ENCODE measurements at regions not wholly inside any gene's neighbourhood (a gene's known extent, or its start where the extent isn't known, plus 50 kb on each side); places are given as distances from the start of the nearest gene placed in this dataset.

GRCh38 chr14:94680862-94681288, 68.7 kb downstream of the SERPINA3 start (continued):
- TF ChIP-seq ZNF605 (CRISPR knock-in tag; IDR thresholded peaks at IDR 0.05) (peak; percentile 55; the same call in 1 of the 2 replicates), SOX6 (IDR thresholded peaks at IDR 0.05) (no peak), SOX6 (CRISPR knock-in tag; IDR thresholded peaks at IDR 0.05) (0 out of 2 replicates have a peak, but pooled peaks have one; percentile 4), ZNF878 (CRISPR knock-in tag; IDR thresholded peaks at IDR 0.05) (0 out of 2 replicates have a peak, but pooled peaks have one; percentile 65), KDM1A (CRISPR knock-in tag; IDR thresholded peaks at IDR 0.05) (no peak), NONO (IDR thresholded peaks at IDR 0.05) (no peak), NONO (CRISPR knock-in tag; conservative IDR thresholded peaks at IDR 0.05) (0 out of 2 replicates have a peak, but pooled peaks have one; percentile 14), ZNF501 (CRISPR knock-in tag; IDR thresholded peaks at IDR 0.05) (peak; percentile 78), ZFP91 (CRISPR knock-in tag; IDR thresholded peaks at IDR 0.05; ENCODE audit: borderline replicate concordance) (peak; percentile 54; the same call in 1 of the 2 replicates), HNF1A (IDR thresholded peaks at IDR 0.05; ENCODE audit: low read depth) (no peak), HNF1A (CRISPR knock-in tag; IDR thresholded peaks at IDR 0.05; ENCODE audit: borderline replicate concordance) (0 out of 2 replicates have a peak, but pooled peaks have one; percentile 3), ZNF749 (CRISPR knock-in tag; IDR thresholded peaks at IDR 0.05; ENCODE audit: borderline replicate concordance) (0 out of 2 replicates have a peak, but pooled peaks have one; percentile 45), NCOR1 (IDR thresholded peaks at IDR 0.05; ENCODE audit: borderline replicate concordance, low read length) (0 out of 2 replicates have a peak, but pooled peaks have one; percentile 16), PREB (CRISPR knock-in tag; IDR thresholded peaks at IDR 0.05) (no peak), ZNF746 (CRISPR knock-in tag; IDR thresholded peaks at IDR 0.05) (no peak), ZNF574 (CRISPR knock-in tag; IDR thresholded peaks at IDR 0.05) (0 out of 2 replicates have a peak, but pooled peaks have one; percentile 1)
- TF ChIP-seq, protein P1, sequence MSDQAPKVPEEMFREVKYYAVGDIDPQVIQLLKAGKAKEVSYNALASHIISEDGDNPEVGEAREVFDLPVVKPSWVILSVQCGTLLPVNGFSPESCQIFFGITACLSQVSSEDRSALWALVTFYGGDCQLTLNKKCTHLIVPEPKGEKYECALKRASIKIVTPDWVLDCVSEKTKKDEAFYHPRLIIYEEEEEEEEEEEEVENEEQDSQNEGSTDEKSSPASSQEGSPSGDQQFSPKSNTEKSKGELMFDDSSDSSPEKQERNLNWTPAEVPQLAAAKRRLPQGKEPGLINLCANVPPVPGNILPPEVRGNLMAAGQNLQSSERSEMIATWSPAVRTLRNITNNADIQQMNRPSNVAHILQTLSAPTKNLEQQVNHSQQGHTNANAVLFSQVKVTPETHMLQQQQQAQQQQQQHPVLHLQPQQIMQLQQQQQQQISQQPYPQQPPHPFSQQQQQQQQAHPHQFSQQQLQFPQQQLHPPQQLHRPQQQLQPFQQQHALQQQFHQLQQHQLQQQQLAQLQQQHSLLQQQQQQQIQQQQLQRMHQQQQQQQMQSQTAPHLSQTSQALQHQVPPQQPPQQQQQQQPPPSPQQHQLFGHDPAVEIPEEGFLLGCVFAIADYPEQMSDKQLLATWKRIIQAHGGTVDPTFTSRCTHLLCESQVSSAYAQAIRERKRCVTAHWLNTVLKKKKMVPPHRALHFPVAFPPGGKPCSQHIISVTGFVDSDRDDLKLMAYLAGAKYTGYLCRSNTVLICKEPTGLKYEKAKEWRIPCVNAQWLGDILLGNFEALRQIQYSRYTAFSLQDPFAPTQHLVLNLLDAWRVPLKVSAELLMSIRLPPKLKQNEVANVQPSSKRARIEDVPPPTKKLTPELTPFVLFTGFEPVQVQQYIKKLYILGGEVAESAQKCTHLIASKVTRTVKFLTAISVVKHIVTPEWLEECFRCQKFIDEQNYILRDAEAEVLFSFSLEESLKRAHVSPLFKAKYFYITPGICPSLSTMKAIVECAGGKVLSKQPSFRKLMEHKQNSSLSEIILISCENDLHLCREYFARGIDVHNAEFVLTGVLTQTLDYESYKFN (CRISPR knock-in tag; conservative IDR thresholded peaks at IDR 0.05), result peak; percentile 18

Measured in HepG2 (cell line).